Right cardiac atrium (tissue), 5 donors: ENCODE measurements at regions not wholly inside any gene's neighbourhood (a gene's known extent, or its start where the extent isn't known, plus 50 kb on each side); places are given as distances from the start of the nearest gene placed in this dataset.

Experiments
- ATAC-seq, 2 donors: fragments of 200-7000 bp; cut with Tn5 transposase; one replicate each; pipeline versions ENCODE4 v1.8.0 to v1.9.1; 2020; ENCODE audit warnings: moderate library complexity in 2 of 2, mild to moderate bottlenecking in 1 of 2
- DNase-seq, 3 donors: peaks; one replicate each; pipeline ENCODE4 v3.0.0-alpha.2; 2020
- H3K27ac ChIP-seq: one replicate; pipeline ENCODE4 v1.5.1; 2013; ENCODE audit warnings: mild to moderate bottlenecking, low read length, control low read depth, moderate library complexity
- H3K27me3 ChIP-seq: one replicate; pipeline ENCODE4 v1.6.1; 2013; ENCODE audit not compliant: control insufficient read depth, insufficient read depth
- H3K4me1 ChIP-seq: one replicate; pipeline ENCODE4 v1.6.1; 2013; ENCODE audit warnings: low read length; ENCODE audit not compliant: control insufficient read depth, insufficient read depth
- H3K4me3 ChIP-seq: one replicate; pipeline ENCODE4 v1.5.1; 2013; ENCODE audit warnings: low read length, control low read depth
- H3K9me3 ChIP-seq: one replicate; pipeline ENCODE4 v1.6.1; 2013; ENCODE audit warnings: low read length; ENCODE audit not compliant: control insufficient read depth
- WGBS: extraction: QIAGEN DNeasy Blood & Tissue Kit; methylation state at CpG from one replicate; pipeline ENCODE4 v1.1.7; 2013; 5-methylcytosine and 5-hydroxymethylcytosine counted together
- intact Hi-C, 4 donors: fragments of 100-400 bp; cut with DNase I; formaldehyde crosslinking; loops; one replicate each; pipeline versions ENCODE4 v1.11.0 to v1.14.0; 2022 to 2023
- donor health status: healthy with polysubstance abuse.
- donor health status: DM: no; HTN: yes; CAD: no.
- donor health status: DM: no; HTN: no; CAD: no.
- donor health status: DM: no; HTN: yes; CAD: no; lungs with severe emphysema.
- donor health status: DM: yes; HTN: yes; CAD: no.

DNA sequence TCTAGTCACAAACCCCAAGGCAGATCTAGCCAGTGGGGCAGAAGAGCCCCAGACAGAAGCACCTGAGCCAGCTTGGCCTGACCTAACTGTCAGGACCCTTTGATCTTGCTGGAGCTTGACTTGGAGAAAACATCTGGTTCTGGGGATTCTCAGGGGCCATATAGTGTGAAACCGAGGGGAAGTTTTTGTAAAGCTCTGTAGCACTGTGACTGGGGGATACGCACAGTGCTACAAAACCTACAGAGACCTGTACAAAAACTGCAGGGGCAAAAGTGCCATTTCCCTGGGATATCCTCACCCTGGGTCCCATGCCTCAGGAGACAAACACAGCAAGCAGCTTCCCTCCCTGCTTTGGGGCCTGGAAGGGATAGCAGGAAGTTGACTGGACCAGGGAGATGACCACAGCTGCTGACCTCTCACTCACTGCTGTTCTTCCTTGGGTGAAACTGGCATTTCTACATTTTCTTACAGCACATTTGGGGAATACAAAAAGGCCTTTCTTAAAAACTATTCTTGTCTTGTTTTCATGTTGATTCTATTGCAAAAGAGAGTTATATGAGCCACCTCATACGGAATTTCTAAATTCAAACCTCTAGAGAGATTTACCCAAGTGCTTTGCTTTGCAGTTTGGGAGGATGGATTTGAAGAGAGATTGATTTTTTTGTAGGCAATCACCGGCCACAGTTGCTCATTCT lies 140.0 kb downstream of the DAD1 start:
- no peaks in the 10 kb centered on the region for H3K27me3 ChIP-seq
- no peak overlapping the region for H3K4me3 ChIP-seq
- WGBS: 71% methylated on average over 4 of the region's 4 CpGs
- peak in 1 of 3 donors; percentile 33 for DNase-seq
- H3K4me1 ChIP-seq: peaks cover 10% of the 10 kb centered on the region
- H3K9me3 ChIP-seq: no peaks in the 10 kb centered on the region
- intact Hi-C loops: no loop called here
- peak overlapping the region; percentile 55 for H3K27ac ChIP-seq
- ATAC-seq: peak; percentile 77 to 80

DNA sequence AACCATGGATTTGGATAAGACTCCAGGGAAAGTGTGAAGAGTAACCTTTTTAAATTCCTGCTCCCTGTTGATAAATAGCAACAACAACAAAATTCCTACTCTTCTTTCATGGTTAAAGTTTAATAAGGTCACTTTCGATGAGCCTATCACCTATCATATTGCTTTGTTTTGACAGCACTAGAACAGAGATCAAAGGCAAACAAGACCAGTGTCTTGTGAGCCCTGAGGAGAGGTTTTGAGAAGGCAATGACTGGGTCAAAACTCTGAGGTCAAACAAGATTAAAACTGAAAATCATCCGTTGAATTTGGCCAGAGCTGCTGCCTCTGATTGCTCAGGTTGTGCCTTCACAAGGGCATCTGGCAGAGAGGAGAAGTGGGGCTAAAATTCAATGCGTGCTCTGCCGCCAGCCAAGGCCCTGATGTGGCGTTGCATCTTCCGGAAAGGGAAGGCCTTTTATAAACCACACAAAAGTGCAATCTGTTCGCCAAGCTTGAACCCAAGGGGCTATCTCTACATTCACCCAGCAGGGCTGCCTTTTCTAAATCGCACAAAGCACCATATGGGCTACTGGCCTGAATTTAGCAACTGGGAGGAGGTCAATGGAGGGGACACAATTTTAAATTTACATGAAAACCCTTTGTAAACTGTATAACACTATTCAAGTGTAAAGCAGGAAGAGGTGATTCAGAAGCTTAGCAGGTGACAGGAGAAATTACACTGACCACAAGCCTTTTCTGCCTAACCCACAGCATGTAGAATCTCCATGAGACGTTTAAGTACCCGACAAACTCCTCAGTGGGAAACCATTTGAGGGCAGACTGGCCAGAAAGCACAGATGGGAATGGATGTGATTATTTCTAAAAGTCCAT lies 140.8 kb downstream of the DAD1 start:
- no peak overlapping the region for H3K4me3 ChIP-seq
- H3K4me1 ChIP-seq: peaks cover 10% of the 10 kb centered on the region
- ATAC-seq (no peak), DNase-seq (no peak)
- intact Hi-C loops: no loop called here
- H3K27me3 ChIP-seq: no peaks in the 10 kb centered on the region
- H3K9me3 ChIP-seq: no peaks in the 10 kb centered on the region
- peak overlapping the region; percentile 55 for H3K27ac ChIP-seq
- 76% methylated on average over 10 of the region's 10 CpGs for WGBS

DNA sequence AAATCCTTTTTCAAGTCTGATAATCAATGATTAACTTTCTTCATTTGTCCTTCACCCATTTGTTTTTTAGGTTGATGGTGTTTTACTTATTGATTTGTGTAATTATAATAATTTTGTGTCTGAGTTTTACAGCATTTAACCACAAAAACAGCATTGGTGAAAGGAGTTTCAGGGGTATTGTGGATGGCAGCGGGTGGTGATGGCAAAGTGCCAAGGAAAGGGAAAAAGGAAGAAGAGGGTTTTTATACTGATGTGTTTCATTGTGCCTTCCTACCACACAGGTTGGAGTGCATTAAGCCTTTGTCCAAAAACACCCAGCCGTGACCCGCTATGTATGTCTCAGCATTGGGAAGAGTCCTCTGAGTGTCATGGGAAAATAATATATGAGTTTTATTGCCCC lies 150.3 kb downstream of the DAD1 start:
- WGBS: 93% methylated on average over 3 of the region's 3 CpGs
- intact Hi-C loops: no loop called here
- Histone ChIP-seq H3K4me3 (no peak overlapping the region), H3K27ac (no peak overlapping the region), H3K9me3 (no peaks in the 10 kb centered on the region), H3K27me3 (no peaks in the 10 kb centered on the region), H3K4me1 (no peaks in the 10 kb centered on the region)
- DNase-seq (no peak), ATAC-seq (no peak)

DNA sequence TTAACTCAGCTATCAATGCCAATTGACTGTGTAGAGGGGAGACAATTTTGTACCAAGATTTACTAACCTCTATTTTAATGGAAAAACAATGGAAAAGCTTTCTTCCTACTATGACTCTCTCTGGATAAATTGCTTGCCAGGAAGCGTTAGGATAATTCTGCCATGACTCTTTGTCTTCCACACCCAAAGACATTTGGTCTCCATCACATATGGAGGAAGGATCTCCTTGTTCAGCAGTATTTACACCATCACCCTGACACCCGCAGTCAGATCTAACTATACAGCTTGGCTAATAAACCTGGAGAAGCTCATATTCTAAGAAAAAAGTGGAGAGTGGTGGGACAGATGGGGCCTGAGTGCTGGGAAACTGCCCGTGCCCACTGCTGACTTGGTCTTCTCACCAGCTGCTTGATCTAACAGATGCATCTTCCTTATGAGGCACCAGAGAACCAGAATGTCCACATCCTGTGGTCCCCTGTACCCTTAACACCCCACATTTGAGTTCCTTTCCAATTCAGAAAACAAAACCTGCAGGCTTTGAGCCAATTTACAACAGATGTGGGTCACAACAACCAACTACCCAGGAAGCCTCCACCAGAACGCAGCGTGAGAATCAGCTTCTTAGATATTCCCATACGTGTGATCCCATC lies 154.0 kb downstream of the DAD1 start:
- Histone ChIP-seq H3K27ac (no peak overlapping the region), H3K9me3 (no peaks in the 10 kb centered on the region), H3K4me1 (peaks cover 5% of the 10 kb centered on the region), H3K27me3 (no peaks in the 10 kb centered on the region), H3K4me3 (no peak overlapping the region)
- ATAC-seq (no peak), DNase-seq (no peak)
- intact Hi-C loops: no loop called here
- 90% methylated on average over 6 of the region's 6 CpGs for WGBS

DNA sequence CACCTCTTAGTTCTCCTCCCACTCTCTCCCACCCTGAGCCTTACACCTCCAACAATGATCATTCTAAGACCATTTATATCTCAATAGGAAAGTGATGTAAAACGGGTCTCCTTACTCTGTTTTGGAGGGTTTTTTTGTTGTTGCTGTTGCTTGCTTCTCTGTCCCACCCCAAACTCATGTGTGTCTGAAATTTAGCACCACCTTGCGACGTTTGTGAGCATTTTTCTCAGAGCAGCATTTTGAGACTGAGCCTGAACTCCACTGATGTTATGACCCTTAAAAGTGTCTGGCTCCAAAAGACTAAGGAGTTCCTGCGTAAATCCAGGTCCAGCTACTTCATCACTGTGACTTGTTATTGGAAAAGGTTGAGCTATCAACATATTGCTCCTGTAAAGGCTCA lies 155.0 kb downstream of the DAD1 start:
- WGBS: 82% methylated on average over 4 of the region's 4 CpGs
- H3K4me3 ChIP-seq: no peak overlapping the region
- peaks cover 10% of the 10 kb centered on the region for H3K4me1 ChIP-seq
- no peaks in the 10 kb centered on the region for H3K9me3 ChIP-seq
- ATAC-seq (no peak), DNase-seq (no peak)
- no peak overlapping the region for H3K27ac ChIP-seq
- no peaks in the 10 kb centered on the region for H3K27me3 ChIP-seq
- intact Hi-C loops: no loop called here

DNA sequence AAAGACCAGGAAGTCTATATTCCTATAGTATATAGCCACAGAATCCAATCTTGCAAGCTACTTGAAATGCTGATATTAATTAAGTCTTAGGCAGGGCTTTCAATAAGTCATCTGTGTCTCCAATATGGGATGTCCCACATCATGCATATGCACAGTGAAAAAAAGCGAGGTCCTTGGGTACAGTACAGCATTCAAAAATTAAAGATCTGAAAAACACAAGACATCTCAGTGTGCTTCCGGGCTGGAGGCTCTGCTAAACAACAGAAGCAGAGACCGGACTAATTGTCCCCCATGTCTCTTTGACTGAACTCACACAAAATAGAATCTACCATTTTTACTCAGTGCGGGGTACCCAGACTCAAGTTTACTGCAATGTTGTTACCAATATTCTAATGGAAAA lies 156.0 kb downstream of the DAD1 start:
- Histone ChIP-seq H3K27ac (no peak overlapping the region), H3K4me1 (peaks cover 12% of the 10 kb centered on the region)

DNA sequence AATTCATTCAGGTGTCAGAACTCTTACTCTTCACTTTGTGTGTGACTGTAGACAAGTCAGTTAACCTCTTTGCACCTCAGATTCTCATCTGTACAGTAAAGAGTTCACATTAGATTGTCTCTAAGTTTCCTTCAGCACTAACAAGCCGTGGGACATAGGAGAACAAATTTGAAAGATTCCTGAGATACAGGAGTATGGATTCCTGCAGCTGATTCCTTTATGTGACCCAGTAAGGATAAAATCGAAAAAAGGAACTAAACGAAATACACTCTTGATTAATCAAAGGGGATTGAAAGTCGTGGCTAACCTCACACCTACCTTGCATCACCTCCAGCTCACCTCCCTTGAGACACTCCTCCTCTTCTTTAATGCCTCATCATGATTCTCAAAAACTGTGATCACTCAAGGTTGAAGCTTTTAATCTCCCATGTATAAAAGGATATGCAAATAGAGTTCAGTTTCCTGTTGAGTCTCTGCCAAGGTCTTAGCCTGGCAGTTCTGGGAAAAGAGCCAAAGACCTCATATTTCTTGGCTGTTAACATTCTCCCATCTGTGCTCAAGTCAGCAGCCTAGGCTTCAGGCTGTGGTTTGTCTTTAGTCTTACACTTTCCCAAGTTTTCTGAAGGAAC lies 156.6 kb downstream of the DAD1 start:
- 17% methylated on average over 4 of the region's 4 CpGs for WGBS
- no peak overlapping the region for H3K4me3 ChIP-seq
- ATAC-seq (peak; percentile 83 to 87), DNase-seq (no peak)
- no peaks in the 10 kb centered on the region for H3K9me3 ChIP-seq
- peaks cover 12% of the 10 kb centered on the region for H3K4me1 ChIP-seq
- H3K27me3 ChIP-seq: no peaks in the 10 kb centered on the region
- intact Hi-C loops: no loop called here
- H3K27ac ChIP-seq: no peak overlapping the region

More for the DNA sequence above, 156.0 kb downstream of the DAD1 start:
- intact Hi-C loops: no loop called here
- Histone ChIP-seq H3K9me3 (no peaks in the 10 kb centered on the region), H3K27me3 (no peaks in the 10 kb centered on the region), H3K4me3 (no peak overlapping the region)
- WGBS: 52% methylated on average over 4 of the region's 4 CpGs
- ATAC-seq (no peak), DNase-seq (no peak)

DNA sequence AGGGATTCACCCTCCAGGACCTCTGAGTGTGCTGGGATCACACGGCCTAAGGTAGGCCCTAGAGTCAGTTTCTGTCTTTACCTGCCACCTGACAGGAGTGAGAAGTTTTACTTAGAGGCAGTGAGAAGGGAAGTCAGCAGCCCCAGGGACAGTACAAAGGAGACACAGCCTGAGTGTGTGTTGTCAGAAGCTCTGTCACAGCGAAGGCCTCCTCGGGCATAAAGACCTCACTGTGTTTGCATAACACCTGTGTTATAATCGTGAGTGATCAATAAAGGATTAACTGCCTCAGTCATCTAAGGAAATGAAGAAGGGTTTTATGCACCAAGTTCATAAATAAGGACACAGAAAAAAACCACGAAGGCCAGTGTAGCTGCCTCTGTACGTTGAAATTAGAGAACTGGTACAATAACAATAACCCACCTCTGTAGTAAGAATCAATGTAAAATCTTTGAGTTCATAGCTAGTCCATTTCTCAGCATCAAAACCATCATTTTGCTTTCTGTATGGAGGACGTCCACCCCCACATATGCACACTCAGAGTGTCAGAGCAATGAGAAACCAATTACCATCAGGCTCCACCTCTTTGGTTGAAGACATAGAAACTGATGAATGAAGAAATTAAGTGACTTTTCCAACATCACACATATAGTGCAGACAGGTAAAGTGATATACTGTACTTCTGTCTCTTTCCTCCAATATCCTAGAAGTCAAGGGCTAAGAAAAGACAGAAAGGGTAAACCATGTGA lies 159.3 kb downstream of the DAD1 start:
- no peaks in the 10 kb centered on the region for H3K9me3 ChIP-seq
- peaks cover 12% of the 10 kb centered on the region for H3K4me1 ChIP-seq
- H3K27me3 ChIP-seq: no peaks in the 10 kb centered on the region
- intact Hi-C loops: no loop called here
- no peak overlapping the region for H3K4me3 ChIP-seq
- whole genome bisulfite sequencing: 84% methylated on average over 7 of the region's 7 CpGs
- DNase-seq (no peak), ATAC-seq (no peak)
- H3K27ac ChIP-seq: no peak overlapping the region

DNA sequence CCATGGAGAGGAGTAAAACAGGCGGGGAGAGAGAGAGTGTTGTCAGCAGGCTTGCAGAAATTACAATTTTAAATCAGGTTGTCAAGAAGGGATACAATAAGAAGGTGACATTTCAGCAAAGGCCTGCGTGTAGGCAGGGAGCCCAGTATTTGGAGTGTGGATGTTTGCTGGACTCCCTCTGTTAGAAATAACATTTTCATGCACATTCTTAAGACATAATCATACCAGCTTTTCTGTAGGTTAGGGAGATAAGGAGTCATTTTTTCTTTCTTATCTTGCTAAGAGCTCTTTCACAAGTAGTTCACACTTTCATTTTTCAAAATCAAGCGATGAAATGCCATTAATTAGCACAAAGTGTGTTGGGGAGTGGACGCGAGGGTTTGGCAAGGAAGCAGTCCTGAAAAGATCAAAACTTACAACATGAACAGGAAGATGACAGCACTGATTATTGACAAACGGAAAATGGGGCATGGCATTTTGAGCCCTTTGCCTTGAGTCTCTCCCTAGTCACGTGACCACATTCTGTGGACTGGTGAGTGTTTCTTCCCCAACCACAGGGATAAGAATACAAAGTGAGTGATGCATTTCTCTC lies 160.2 kb downstream of the DAD1 start:
- Histone ChIP-seq H3K27me3 (no peaks in the 10 kb centered on the region), H3K4me1 (peaks cover 12% of the 10 kb centered on the region), H3K9me3 (no peaks in the 10 kb centered on the region), H3K27ac (no peak overlapping the region), H3K4me3 (no peak overlapping the region)
- DNase-seq (no peak), ATAC-seq (peak; percentile 24 to 52)
- intact Hi-C loops: no loop called here
- WGBS: 29% methylated on average over 7 of the region's 7 CpGs

DNA sequence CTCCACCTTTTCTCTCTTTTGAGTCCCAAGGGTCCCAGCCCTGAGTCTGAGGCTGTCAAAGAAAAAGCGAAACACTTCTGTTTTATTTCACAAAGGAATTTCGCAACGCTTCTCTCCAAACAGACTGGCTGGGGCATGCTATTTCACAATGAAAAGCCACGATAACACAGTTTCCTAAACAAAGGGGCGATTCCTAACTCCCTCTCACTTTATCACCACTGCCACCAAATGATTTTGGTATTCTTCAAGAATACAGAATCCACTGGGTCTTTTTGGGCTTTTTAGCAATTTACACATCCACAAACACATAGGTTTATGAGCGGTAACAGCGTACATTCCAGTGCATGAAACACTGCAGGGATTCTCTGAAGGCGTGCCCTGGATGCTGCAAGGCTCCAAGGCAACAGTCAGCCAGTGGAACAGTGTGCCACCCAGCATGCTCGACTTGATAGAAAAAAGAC lies 161.2 kb downstream of the DAD1 start:
- Histone ChIP-seq H3K9me3 (no peaks in the 10 kb centered on the region), H3K4me3 (no peak overlapping the region), H3K4me1 (peaks cover 12% of the 10 kb centered on the region), H3K27ac (no peak overlapping the region), H3K27me3 (no peaks in the 10 kb centered on the region)
- ATAC-seq: peak; percentile 78 to 79
- 45% methylated on average over 9 of the region's 9 CpGs for WGBS
- intact Hi-C loops: no loop called here
- peak in 2 of 3 donors; percentile 21 to 63 for DNase-seq
